CD4-positive, alpha-beta T cell (primary cell): ENCODE measurements at regions not wholly inside any gene's neighbourhood (a gene's known extent, or its start where the extent isn't known, plus 50 kb on each side); places are given as distances from the start of the nearest gene placed in this dataset.

ENCODE experiments used
- ATAC-seq: fragments of 200-7000 bp; cut with Tn5 transposase; one replicate; pipeline ENCODE4 v1.10.0; 2022; ENCODE audit warnings: mild to moderate bottlenecking; ENCODE audit not compliant: poor library complexity
- CTCF ChIA-PET: fragments of 350-600 bp; sonication (Branson Sonifier 250); formaldehyde crosslinking; loops from one replicate; lab custom pipeline; 2021; ENCODE audit warnings: antibody characterized with exemption, inconsistent platforms; lab: Charles Lee
- POLR2A ChIA-PET: fragments of 350-600 bp; sonication (Branson Sonifier 250); formaldehyde crosslinking; loops from one replicate; lab custom pipeline; 2021; ENCODE audit warnings: antibody characterized with exemption, inconsistent platforms; lab: Charles Lee
- DNase-seq, 14 experiments: peaks; one replicate each; pipeline ENCODE4 v3.0.0-alpha.2; 2013 to 2020; ENCODE audit warnings: mixed read lengths in 2 of 14
- H3K27ac ChIP-seq, 2 donors: one replicate each; pipeline versions ENCODE4 v1.5.1 to v1.7.0; 2013; ENCODE audit warnings: low read length in 2 of 2, low read depth in 1 of 2, mild to moderate bottlenecking in 1 of 2
- H3K27me3 ChIP-seq, 2 experiments: 1 replicate in 1 of 2; 2 replicates in 1 of 2; pipeline versions ENCODE4 v1.6.1 to v1.7.0; 2013; ENCODE audit warnings: low read length in 2 of 2, control low read depth in 1 of 2, mild to moderate bottlenecking in 1 of 2, moderate library complexity in 1 of 2; ENCODE audit not compliant: insufficient read depth in 2 of 2, control insufficient read depth in 1 of 2
- H3K36me3 ChIP-seq: one replicate; pipeline ENCODE4 v1.6.1; 2013; ENCODE audit warnings: low read length, control low read depth; ENCODE audit not compliant: insufficient read depth
- H3K4me1 ChIP-seq: one replicate; pipeline ENCODE4 v1.6.1; 2013; ENCODE audit warnings: low read length, control low read depth; ENCODE audit not compliant: insufficient read depth
- H3K4me3 ChIP-seq: one replicate; pipeline ENCODE4 v1.5.1; 2013; ENCODE audit warnings: mild to moderate bottlenecking, low read length, moderate library complexity
- H3K9me3 ChIP-seq, 2 experiments: 1 replicate in 1 of 2; 2 replicates in 1 of 2; pipeline versions ENCODE4 v1.6.1 to v1.7.0; 2013; ENCODE audit warnings: low read length in 2 of 2, mild to moderate bottlenecking in 2 of 2, control low read depth in 1 of 2, moderate library complexity in 1 of 2; ENCODE audit not compliant: control insufficient read depth in 1 of 2, insufficient read depth in 1 of 2
- H3K27ac Mint-ChIP-seq: one replicate; pipeline ENCODE4 v1.8.0; 2020; ENCODE audit warnings: mixed read lengths
- H3K27me3 Mint-ChIP-seq: one replicate; pipeline ENCODE4 v1.8.0; 2021; ENCODE audit warnings: mixed read lengths
- H3K36me3 Mint-ChIP-seq: one replicate; pipeline ENCODE4 v1.8.0; 2021; ENCODE audit warnings: low read depth, mixed read lengths
- H3K4me1 Mint-ChIP-seq: one replicate; pipeline ENCODE4 v1.8.0; 2021; ENCODE audit warnings: low read depth, mixed read lengths
- H3K4me3 Mint-ChIP-seq: one replicate; pipeline ENCODE4 v1.8.0; 2020; ENCODE audit warnings: mild to moderate bottlenecking, mixed read lengths
- H3K9me3 Mint-ChIP-seq: one replicate; pipeline ENCODE4 v1.8.0; 2020; ENCODE audit warnings: mixed read lengths
- CTCF ChIP-seq: fragments of 200-600 bp; IDR thresholded peaks from one replicate; pipeline ENCODE4 v1.8.0; 2022; ENCODE audit warnings: antibody characterized with exemption, mild to moderate bottlenecking
- intact Hi-C, 2 experiments: fragments of 100-400 bp; cut with DNase I in 1 of 2; cut with micrococcal nuclease in 1 of 2; formaldehyde crosslinking; loops; one replicate each; pipeline versions ENCODE4 v1.15.1 to v1.9.0; 2023 to 2025; cut with DNase I, micrococcal nuclease

- CTCF ChIA-PET = no interaction called here
- Histone ChIP-seq H3K36me3 (no peaks in the 10 kb centered on the region), H3K4me1 (no peaks in the 10 kb centered on the region), H3K9me3 (no peaks in the 10 kb centered on the region), H3K27ac (no peak overlapping the region), H3K4me3 (no peak overlapping the region), H3K27me3 (no peaks in the 10 kb centered on the region)
- intact Hi-C loops = no loop called here
- ATAC-seq = no peak
- Mint-ChIP-seq H3K9me3 (no peaks in the 10 kb centered on the region), H3K27ac (no peak overlapping the region), H3K27me3 (no peaks in the 10 kb centered on the region), H3K36me3 (no peaks in the 10 kb centered on the region), H3K4me3 (no peak overlapping the region), H3K4me1 (no peaks in the 10 kb centered on the region)
- POLR2A ChIA-PET = no interaction called here
- no peak for TF ChIP-seq CTCF
- DNase-seq = no peak
These were observed 266.2 kb upstream of the ADAMTSL1 start for GRCh38 chr9:18207735-18208134.

GRCh38 chr9:18208166-18209059 is 265.5 kb upstream of the ADAMTSL1 start:
- no peaks in the 10 kb centered on the region for H3K9me3 ChIP-seq
- Mint-ChIP-seq H3K4me1 (no peaks in the 10 kb centered on the region), H3K27me3 (no peaks in the 10 kb centered on the region), H3K27ac (no peak overlapping the region), H3K4me3 (no peak overlapping the region), H3K9me3 (no peaks in the 10 kb centered on the region), H3K36me3 (no peaks in the 10 kb centered on the region)
- TF ChIP-seq CTCF = no peak
- POLR2A ChIA-PET = no interaction called here
- no peak overlapping the region for H3K4me3 ChIP-seq
- CTCF ChIA-PET = no interaction called here
- H3K27ac ChIP-seq = no peak overlapping the region
- ATAC-seq (no peak), DNase-seq (no peak)
- intact Hi-C loops = no loop called here
- no peaks in the 10 kb centered on the region for H3K36me3 ChIP-seq
- H3K4me1 ChIP-seq = no peaks in the 10 kb centered on the region
- H3K27me3 ChIP-seq = no peaks in the 10 kb centered on the region

GRCh38 chr9:18215626-18216025 is 258.3 kb upstream of the ADAMTSL1 start:
- H3K36me3 ChIP-seq = no peaks in the 10 kb centered on the region
- no peaks in the 10 kb centered on the region for H3K27me3 Mint-ChIP-seq
- H3K27me3 ChIP-seq = no peaks in the 10 kb centered on the region
- no peaks in the 10 kb centered on the region for H3K9me3 Mint-ChIP-seq
- intact Hi-C loops = no loop called here
- H3K9me3 ChIP-seq = no peaks in the 10 kb centered on the region
- no peak for TF ChIP-seq CTCF
- no peak overlapping the region for H3K27ac ChIP-seq
- H3K4me3 Mint-ChIP-seq = no peak overlapping the region
- no peaks in the 10 kb centered on the region for H3K4me1 Mint-ChIP-seq
- H3K4me1 ChIP-seq = no peaks in the 10 kb centered on the region
- POLR2A ChIA-PET = no interaction called here
- no peak overlapping the region for H3K4me3 ChIP-seq
- no peak overlapping the region for H3K27ac Mint-ChIP-seq
- DNase-seq = no peak
- H3K36me3 Mint-ChIP-seq = no peaks in the 10 kb centered on the region
- CTCF ChIA-PET = no interaction called here
- no peak for ATAC-seq
